GM12864 (cell line): ENCODE measurements at regions not wholly inside any gene's neighbourhood (a gene's known extent, or its start where the extent isn't known, plus 50 kb on each side); places are given as distances from the start of the nearest gene placed in this dataset.

Experiments used
- DNase-seq: peaks from one replicate; pipeline ENCODE4 v3.0.0-alpha.2; 2011; ENCODE audit warnings: low read depth
- H3K4me3 ChIP-seq: 2 replicates; pipeline ENCODE4 v1.5.1; 2011; ENCODE audit warnings: mild to moderate bottlenecking, low read depth, low read length, control low read depth
- TF ChIP-seq, protein P1 (sequence below): IDR thresholded peaks from 2 replicates; pipeline ENCODE4 v1.5.1; 2011; ENCODE audit warnings: low read depth, mild to moderate bottlenecking, moderate library complexity, low read length, control low read depth, inconsistent platforms; ENCODE audit errors: missing control alignments

DNA sequence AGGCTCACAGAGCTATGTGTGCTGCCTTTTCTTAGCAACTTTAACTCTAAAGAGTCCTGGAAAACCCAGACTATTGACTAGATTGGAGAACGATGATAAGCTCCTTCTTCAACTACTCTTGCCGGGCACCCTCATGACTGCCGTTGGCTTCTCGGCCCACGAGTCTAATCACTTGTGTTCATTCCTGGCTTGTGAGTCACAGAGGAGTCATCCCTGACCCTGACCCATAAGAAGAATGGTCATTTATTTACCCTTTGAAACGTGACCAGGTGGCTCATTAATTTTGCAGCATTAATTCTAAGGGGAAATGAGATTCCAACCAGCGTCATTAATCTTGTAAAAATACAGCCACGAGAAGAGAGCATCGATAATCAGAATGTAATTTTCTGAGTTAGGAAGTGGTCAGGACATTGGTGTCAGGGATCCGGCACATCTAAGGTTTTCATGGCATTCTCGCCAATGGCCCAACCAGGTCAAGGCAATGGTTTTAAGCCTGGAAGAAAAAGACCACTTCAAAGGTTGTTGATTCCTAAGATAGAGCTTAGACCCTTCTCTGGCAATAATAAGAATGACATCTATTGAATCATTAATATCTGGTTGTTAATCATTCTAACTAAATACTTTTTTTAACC, 183.6 kb upstream of the RUNX1 start:
- TF ChIP-seq, protein P1, sequence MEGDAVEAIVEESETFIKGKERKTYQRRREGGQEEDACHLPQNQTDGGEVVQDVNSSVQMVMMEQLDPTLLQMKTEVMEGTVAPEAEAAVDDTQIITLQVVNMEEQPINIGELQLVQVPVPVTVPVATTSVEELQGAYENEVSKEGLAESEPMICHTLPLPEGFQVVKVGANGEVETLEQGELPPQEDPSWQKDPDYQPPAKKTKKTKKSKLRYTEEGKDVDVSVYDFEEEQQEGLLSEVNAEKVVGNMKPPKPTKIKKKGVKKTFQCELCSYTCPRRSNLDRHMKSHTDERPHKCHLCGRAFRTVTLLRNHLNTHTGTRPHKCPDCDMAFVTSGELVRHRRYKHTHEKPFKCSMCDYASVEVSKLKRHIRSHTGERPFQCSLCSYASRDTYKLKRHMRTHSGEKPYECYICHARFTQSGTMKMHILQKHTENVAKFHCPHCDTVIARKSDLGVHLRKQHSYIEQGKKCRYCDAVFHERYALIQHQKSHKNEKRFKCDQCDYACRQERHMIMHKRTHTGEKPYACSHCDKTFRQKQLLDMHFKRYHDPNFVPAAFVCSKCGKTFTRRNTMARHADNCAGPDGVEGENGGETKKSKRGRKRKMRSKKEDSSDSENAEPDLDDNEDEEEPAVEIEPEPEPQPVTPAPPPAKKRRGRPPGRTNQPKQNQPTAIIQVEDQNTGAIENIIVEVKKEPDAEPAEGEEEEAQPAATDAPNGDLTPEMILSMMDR: no peak
- H3K4me3 ChIP-seq: no peak overlapping the region
- DNase-seq: no peak

GRCh38 chr21:35231090-35231489, 182.0 kb upstream of the RUNX1 start:
- TF ChIP-seq, protein P1: no peak
- no peak overlapping the region for H3K4me3 ChIP-seq
- peak; percentile 22 for DNase-seq

DNA sequence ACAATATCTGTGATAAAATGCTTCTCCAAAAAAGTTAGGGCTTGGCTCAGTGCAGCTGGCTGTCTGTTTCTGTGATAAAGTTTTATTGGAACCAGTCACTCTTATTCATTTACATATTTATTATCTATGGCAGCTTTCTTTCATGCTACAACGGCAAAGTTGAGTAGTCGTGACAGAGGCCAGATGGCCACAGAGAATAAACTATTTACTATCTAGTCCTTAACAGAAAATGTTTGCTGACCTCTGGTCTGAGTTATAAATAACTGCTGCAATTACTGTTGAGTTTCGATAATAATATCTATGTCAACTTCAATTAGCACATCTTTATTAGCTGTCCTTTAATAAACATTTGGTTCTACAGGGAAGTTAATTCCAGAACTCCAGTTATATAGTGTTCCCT, 180.2 kb upstream of the RUNX1 start:
- no peak for DNase-seq
- TF ChIP-seq, protein P1: no peak
- H3K4me3 ChIP-seq: no peak overlapping the region

DNA sequence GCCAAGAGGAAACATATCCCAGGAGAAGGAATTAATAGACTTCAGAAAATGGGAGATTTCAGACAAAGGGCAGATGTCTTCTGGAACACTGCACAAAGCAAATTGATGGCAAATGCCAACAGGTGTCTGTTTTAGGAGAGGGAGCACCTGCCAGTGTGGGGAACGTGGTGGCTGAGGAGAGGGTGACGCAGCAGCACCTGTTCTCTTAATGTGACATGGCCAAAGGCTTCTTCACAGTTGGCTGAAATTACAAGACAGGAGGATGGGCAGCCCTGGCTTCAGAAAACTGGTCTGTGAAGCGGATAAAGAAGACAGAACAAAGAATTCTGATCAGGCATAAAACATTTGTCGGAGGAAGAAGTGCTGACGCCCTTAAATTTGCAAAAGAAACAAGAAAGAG, 178.7 kb upstream of the RUNX1 start:
- DNase-seq: peak; percentile 41
- H3K4me3 ChIP-seq: no peak overlapping the region; the same call in 1 of the 2 replicates
- TF ChIP-seq, protein P1: no peak

DNA sequence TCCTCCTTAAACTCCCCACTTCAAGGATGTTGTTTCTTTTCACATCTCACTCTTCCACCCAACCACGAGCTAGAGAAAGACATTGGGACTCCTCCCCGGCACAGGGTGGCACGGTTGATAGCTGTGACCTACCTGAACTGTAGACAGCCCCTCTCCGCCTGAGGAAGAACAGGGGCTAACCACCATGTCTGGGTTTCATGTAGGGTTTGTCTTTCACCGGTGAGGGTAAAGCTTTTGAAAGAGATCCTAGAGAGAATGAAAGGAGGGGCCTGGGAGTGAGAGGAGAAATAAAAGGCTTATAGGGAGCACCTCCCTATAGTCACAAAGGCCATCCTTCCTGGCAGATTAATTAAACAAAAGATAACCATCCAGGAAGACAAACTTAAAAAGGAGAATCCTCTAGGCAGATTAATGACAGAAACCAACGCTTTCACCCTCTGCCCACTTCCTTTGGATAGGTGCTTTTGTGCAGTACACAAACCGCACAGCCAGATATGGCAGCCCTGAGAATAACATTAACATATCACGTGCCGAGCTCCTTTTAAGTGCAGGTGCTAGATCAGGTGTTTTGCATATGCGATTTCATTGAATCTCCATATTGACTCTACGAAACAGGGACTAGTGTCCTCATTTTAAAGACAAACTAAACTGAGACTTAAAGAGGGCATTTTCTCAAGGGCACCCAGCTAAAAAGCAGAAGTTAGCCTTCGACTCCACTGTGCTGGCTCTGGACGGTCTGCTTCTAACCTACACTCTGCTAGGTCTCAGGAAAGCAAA, 178.1 kb upstream of the RUNX1 start:
- no peak overlapping the region; the same call in 1 of the 2 replicates for H3K4me3 ChIP-seq
- DNase-seq: peak; percentile 84
- TF ChIP-seq, protein P1: no peak

DNA sequence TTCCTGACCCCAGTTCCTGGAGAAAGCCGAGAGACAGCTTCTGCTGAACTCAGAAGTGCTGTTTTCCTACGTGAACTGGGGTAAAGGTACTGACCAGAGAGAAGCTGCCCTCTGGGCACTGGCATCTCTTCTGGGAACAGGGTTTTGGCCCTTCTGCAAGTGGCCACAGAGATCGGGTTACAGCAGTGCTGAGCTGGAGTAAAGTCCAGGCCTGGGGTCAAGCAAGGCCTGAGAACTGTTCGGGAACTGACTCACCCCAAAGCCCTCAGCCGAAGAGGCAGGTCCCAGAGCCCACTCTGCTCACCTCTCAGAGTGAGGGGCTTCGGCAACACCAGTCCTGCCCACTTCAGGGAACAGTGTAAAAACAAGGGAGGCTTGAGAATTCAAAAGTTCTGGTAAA, 177.2 kb upstream of the RUNX1 start:
- no peak overlapping the region for H3K4me3 ChIP-seq
- no peak for DNase-seq
- TF ChIP-seq, protein P1: no peak
